Astrocyte (in vitro differentiated cells and primary cell): ENCODE measurements at regions not wholly inside any gene's neighbourhood (a gene's known extent, or its start where the extent isn't known, plus 50 kb on each side); places are given as distances from the start of the nearest gene placed in this dataset.

Experiments used
- DNase-seq: peaks from one replicate; pipeline ENCODE4 v3.0.0-alpha.2; 2010; ENCODE audit warnings: low read depth
- FAIRE-seq: peaks from 2 replicates; lab custom pipeline; 2011; peaks lifted over from hg19 to GRCh38; lab: Jason Lieb, UNC
- H2AFZ ChIP-seq: 2 replicates; pipeline ENCODE4 v1.6.0; 2012; ENCODE audit warnings: low read depth, low read length, inconsistent platforms
- H3K27ac ChIP-seq: 2 replicates; pipeline ENCODE4 v1.5.1; 2011; ENCODE audit warnings: low read depth, low read length, inconsistent platforms
- H3K27me3 ChIP-seq: 2 replicates; pipeline ENCODE4 v1.6.0; 2011; ENCODE audit warnings: low read length, inconsistent platforms; ENCODE audit not compliant: insufficient read depth
- H3K36me3 ChIP-seq: 2 replicates; pipeline ENCODE4 v1.5.1; 2011; ENCODE audit warnings: low read length, inconsistent platforms; ENCODE audit not compliant: insufficient read depth
- H3K4me1 ChIP-seq: 2 replicates; pipeline ENCODE4 v1.5.1; 2011; ENCODE audit warnings: low read length, inconsistent platforms; ENCODE audit not compliant: insufficient read depth
- H3K4me2 ChIP-seq: 2 replicates; pipeline ENCODE4 v1.6.0; 2012; ENCODE audit warnings: low read length, inconsistent platforms
- H3K4me3 ChIP-seq: 2 replicates; pipeline ENCODE4 v1.5.1; 2011; ENCODE audit warnings: low read depth, mild to moderate bottlenecking, low read length, inconsistent platforms; ENCODE audit not compliant: insufficient read depth
- H3K79me2 ChIP-seq: 2 replicates; pipeline ENCODE4 v1.6.0; 2012; ENCODE audit warnings: mild to moderate bottlenecking, low read length, inconsistent platforms; ENCODE audit not compliant: insufficient read depth
- H3K9ac ChIP-seq: 2 replicates; pipeline ENCODE4 v1.6.0; 2012; ENCODE audit warnings: mild to moderate bottlenecking, low read length, inconsistent platforms
- H3K9me3 ChIP-seq: 2 replicates; pipeline ENCODE4 v1.5.1; 2012; ENCODE audit warnings: low read depth, mild to moderate bottlenecking, low read length, inconsistent platforms; ENCODE audit not compliant: insufficient read depth
- H4K20me1 ChIP-seq: 2 replicates; pipeline ENCODE4 v1.6.0; 2012; ENCODE audit warnings: low read length, inconsistent platforms; ENCODE audit not compliant: insufficient read depth
- H3K27ac Mint-ChIP-seq: one replicate; pipeline ENCODE4 v1.8.0; 2021; ENCODE audit warnings: mild to moderate bottlenecking, mixed read lengths; ENCODE audit not compliant: unreplicated experiment
- H3K27me3 Mint-ChIP-seq: one replicate; pipeline ENCODE4 v1.8.0; 2021; ENCODE audit warnings: low read depth, mixed read lengths; ENCODE audit not compliant: unreplicated experiment
- H3K36me3 Mint-ChIP-seq: one replicate; pipeline ENCODE4 v1.8.0; 2021; ENCODE audit warnings: low read depth, mixed read lengths; ENCODE audit not compliant: unreplicated experiment
- H3K4me1 Mint-ChIP-seq: one replicate; pipeline ENCODE4 v1.8.0; 2021; ENCODE audit warnings: low read depth, mixed read lengths; ENCODE audit not compliant: unreplicated experiment
- H3K4me3 Mint-ChIP-seq: one replicate; pipeline ENCODE4 v1.8.0; 2021; ENCODE audit warnings: mild to moderate bottlenecking, moderate library complexity, mixed read lengths; ENCODE audit not compliant: unreplicated experiment
- H3K9me3 Mint-ChIP-seq: one replicate; pipeline ENCODE4 v1.8.0; 2021; ENCODE audit warnings: mild to moderate bottlenecking, mixed read lengths; ENCODE audit not compliant: unreplicated experiment
- EZH2 ChIP-seq: IDR thresholded peaks from 2 replicates; pipeline ENCODE4 v1.6.1; 2012; ENCODE audit warnings: mild to moderate bottlenecking, low read length, inconsistent platforms; ENCODE audit not compliant: insufficient read depth
- TF ChIP-seq, protein P1 (sequence below): IDR thresholded peaks from 2 replicates; pipeline ENCODE4 v1.5.1; 2011; ENCODE audit warnings: low read depth, mild to moderate bottlenecking, inconsistent platforms, low read length, moderate library complexity; ENCODE audit not compliant: insufficient read depth

DNA sequence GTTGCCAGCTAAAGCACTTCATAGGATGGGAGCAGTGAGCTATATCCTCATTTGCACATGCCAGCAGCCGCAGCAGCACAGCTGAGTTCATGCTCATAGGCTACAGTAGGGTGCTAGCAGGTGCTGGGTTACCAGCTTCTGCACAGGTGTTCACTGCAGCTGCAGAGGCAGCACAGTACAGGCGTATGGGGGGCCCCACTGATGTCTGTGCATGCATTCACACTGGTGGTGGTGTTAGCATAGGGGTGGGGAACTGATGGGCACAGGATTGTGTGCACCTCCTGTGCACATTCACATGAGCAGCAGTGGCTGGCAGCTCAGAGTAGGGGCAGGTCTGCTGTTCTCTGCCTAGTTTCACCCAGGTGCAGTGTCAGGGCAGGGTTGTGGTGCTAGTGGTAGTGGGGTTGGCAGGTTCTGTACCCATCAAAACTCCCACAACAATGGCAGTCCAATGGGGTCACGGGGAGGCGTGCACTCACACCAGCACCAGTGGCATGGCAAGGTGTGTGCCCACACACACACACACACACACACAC is 58.9 kb upstream of the IRAK1BP1 start:
- Histone ChIP-seq H3K36me3 (no peaks in the 10 kb centered on the region), H3K9ac (no peak overlapping the region), H3K4me1 (no peaks in the 10 kb centered on the region), H3K27ac (no peak overlapping the region), H3K4me2 (no peak overlapping the region), H4K20me1 (no peaks in the 10 kb centered on the region), H3K79me2 (no peaks in the 10 kb centered on the region), H3K27me3 (no peaks in the 10 kb centered on the region), H2AFZ (no peak overlapping the region), H3K4me3 (no peak overlapping the region), H3K9me3 (no peaks in the 10 kb centered on the region)
- no peaks in the 10 kb centered on the region for H3K4me1 Mint-ChIP-seq
- TF ChIP-seq EZH2, result no peak
- TF ChIP-seq, protein P1, sequence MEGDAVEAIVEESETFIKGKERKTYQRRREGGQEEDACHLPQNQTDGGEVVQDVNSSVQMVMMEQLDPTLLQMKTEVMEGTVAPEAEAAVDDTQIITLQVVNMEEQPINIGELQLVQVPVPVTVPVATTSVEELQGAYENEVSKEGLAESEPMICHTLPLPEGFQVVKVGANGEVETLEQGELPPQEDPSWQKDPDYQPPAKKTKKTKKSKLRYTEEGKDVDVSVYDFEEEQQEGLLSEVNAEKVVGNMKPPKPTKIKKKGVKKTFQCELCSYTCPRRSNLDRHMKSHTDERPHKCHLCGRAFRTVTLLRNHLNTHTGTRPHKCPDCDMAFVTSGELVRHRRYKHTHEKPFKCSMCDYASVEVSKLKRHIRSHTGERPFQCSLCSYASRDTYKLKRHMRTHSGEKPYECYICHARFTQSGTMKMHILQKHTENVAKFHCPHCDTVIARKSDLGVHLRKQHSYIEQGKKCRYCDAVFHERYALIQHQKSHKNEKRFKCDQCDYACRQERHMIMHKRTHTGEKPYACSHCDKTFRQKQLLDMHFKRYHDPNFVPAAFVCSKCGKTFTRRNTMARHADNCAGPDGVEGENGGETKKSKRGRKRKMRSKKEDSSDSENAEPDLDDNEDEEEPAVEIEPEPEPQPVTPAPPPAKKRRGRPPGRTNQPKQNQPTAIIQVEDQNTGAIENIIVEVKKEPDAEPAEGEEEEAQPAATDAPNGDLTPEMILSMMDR, result no peak
- H3K27me3 Mint-ChIP-seq, result no peaks in the 10 kb centered on the region
- FAIRE-seq (no peak), DNase-seq (no peak)
- H3K27ac Mint-ChIP-seq, result no peak overlapping the region
- no peak overlapping the region for H3K4me3 Mint-ChIP-seq
- H3K9me3 Mint-ChIP-seq, result peaks cover under 1% of the 10 kb centered on the region
- H3K36me3 Mint-ChIP-seq, result no peaks in the 10 kb centered on the region

DNA sequence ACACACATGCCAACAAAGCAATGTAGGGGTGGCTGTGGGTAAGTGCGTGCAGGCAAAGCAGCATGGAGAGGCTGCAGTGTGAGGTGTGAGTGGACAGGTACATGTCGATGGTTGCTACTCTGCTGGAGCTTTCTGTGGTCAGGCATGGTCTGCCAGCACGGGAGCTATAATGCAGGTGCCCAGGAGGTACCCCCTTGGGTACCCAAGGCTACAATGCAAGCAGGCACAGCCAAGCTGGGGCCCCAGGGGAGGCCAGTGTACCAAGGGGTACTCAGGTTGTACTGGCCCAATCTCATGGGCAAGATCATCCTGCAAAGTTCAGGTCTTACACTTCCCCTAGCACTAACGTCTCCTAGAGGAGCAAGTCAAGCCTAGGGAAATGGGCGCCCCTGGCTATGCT is 58.4 kb upstream of the IRAK1BP1 start:
- H3K79me2 ChIP-seq, result no peaks in the 10 kb centered on the region
- no peak overlapping the region for H3K27ac ChIP-seq
- no peaks in the 10 kb centered on the region for H4K20me1 ChIP-seq
- no peaks in the 10 kb centered on the region for H3K4me1 ChIP-seq
- FAIRE-seq (no peak), DNase-seq (no peak)
- no peak overlapping the region for H3K4me3 ChIP-seq
- H3K9ac ChIP-seq, result no peak overlapping the region
- no peaks in the 10 kb centered on the region for H3K36me3 ChIP-seq
- no peaks in the 10 kb centered on the region for H3K9me3 Mint-ChIP-seq
- H3K27me3 Mint-ChIP-seq, result no peaks in the 10 kb centered on the region
- H3K36me3 Mint-ChIP-seq, result no peaks in the 10 kb centered on the region
- H3K4me2 ChIP-seq, result no peak overlapping the region
- H3K27me3 ChIP-seq, result no peaks in the 10 kb centered on the region
- no peak overlapping the region for H3K4me3 Mint-ChIP-seq
- TF ChIP-seq EZH2, result no peak
- TF ChIP-seq, protein P1, result no peak
- H3K27ac Mint-ChIP-seq, result no peak overlapping the region
- no peak overlapping the region for H2AFZ ChIP-seq
- H3K9me3 ChIP-seq, result no peaks in the 10 kb centered on the region
- H3K4me1 Mint-ChIP-seq, result no peaks in the 10 kb centered on the region

DNA sequence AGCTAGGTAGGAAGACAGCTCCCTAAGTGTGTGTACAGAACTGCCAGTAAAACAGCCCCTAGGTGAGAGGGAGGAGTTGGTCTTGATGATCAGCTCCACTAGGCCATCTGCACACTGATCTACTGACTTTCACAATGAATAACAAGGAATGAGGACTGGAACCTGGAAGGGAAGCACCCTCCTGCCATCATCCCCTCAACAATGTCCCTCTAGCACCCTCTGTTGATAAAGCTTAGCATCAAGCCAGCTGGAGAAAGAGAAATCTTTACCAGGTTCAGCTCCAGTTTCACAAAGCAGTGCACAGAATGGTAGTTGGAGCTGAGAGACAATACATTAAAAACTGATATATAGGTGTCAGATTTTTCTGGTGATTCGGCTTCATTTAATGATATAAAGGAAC is 57.2 kb upstream of the IRAK1BP1 start:
- no peak overlapping the region for H3K27ac Mint-ChIP-seq
- no peaks in the 10 kb centered on the region for H3K4me1 ChIP-seq
- no peak overlapping the region for H3K4me3 ChIP-seq
- H3K79me2 ChIP-seq, result no peaks in the 10 kb centered on the region
- peak; percentile 45 for FAIRE-seq
- H3K9me3 ChIP-seq, result no peaks in the 10 kb centered on the region
- H3K9me3 Mint-ChIP-seq, result peaks cover 1% of the 10 kb centered on the region
- peak; percentile 39 for DNase-seq
- no peaks in the 10 kb centered on the region for H3K36me3 ChIP-seq
- TF ChIP-seq, protein P1, result peak; percentile 72
- no peak for TF ChIP-seq EZH2
- H2AFZ ChIP-seq, result no peak overlapping the region
- H3K9ac ChIP-seq, result no peak overlapping the region
- no peaks in the 10 kb centered on the region for H3K36me3 Mint-ChIP-seq
- no peaks in the 10 kb centered on the region for H3K4me1 Mint-ChIP-seq
- H3K4me2 ChIP-seq, result no peak overlapping the region
- no peak overlapping the region for H3K4me3 Mint-ChIP-seq
- H3K27me3 Mint-ChIP-seq, result no peaks in the 10 kb centered on the region
- no peaks in the 10 kb centered on the region for H4K20me1 ChIP-seq
- H3K27me3 ChIP-seq, result no peaks in the 10 kb centered on the region
- no peak overlapping the region for H3K27ac ChIP-seq
